HCT116 (cell line): ENCODE measurements at regions not wholly inside any gene's neighbourhood (a gene's known extent, or its start where the extent isn't known, plus 50 kb on each side); places are given as distances from the start of the nearest gene placed in this dataset.

ENCODE experiments used
- ATAC-seq: fragments of 200-7000 bp; cut with Tn5 transposase; 2 replicates; pipeline ENCODE4 v1.9.1; 2020; ENCODE audit warnings: mild to moderate bottlenecking, moderate library complexity
- BruUV-seq: library from RNA; stranded (reverse); fragments of 400-500 nt; replicated peaks from 2 replicates; lab custom pipeline; 2021; lab: Mats Ljungman, UMichigan
- CTCF ChIA-PET: fragments of 300-600 bp; sonication (Branson Sonifier 250); formaldehyde crosslinking; loops from one replicate; lab custom pipeline; 2021; ENCODE audit warnings: antibody characterized with exemption; lab: Charles Lee
- POLR2A ChIA-PET: fragments of 300-600, 350-600 bp; sonication (Branson Sonifier 250); formaldehyde crosslinking; loops from one replicate; lab custom pipeline; 2021; ENCODE audit warnings: antibody characterized with exemption; lab: Charles Lee
- RAD21 ChIA-PET, 2 experiments: fragments of 300-600 bp; sonication (Branson Sonifier 250); formaldehyde crosslinking; loops; one replicate each; lab custom pipeline; 2023; ENCODE audit warnings: low total read pairs in 2 of 2; ENCODE audit not compliant: uncharacterized antibody in 2 of 2, unreplicated experiment in 2 of 2, low non-redundant PET in 1 of 2; lab: Charles Lee
- DNase-seq: peaks from one replicate; pipeline ENCODE4 v3.0.0-alpha.2; 2010; ENCODE audit warnings: low read depth, low spot score
- H2AFZ ChIP-seq: fragments of 200-600 bp; shearing (Covaris generic), sonication (generic); 2 replicates; pipeline ENCODE4 v1.6.1; 2017; ENCODE audit warnings: low read depth, mixed run types, mixed read lengths, antibody characterized with exemption, low read length; ENCODE audit not compliant: poor library complexity, severe bottlenecking
- H3K27ac ChIP-seq: 2 replicates; pipeline ENCODE4 v1.5.1; 2012; ENCODE audit warnings: low read depth, low read length
- H3K27me3 ChIP-seq: fragments of 200-600 bp; sonication (generic); 2 replicates; pipeline ENCODE4 v1.6.1; 2016; ENCODE audit warnings: mixed run types, low read length, mixed read lengths; ENCODE audit not compliant: insufficient read depth
- H3K36me3 ChIP-seq, 2 experiments: fragments of 200-500 bp in 1 of 2; fragments of 200-600 bp in 1 of 2; sonication (Bioruptor generic) in 1 of 2; sonication (generic) in 1 of 2; 2 replicates each; pipeline versions ENCODE4 v1.5.1 to v1.6.1; 2014 to 2016; ENCODE audit warnings: low read length in 2 of 2, inconsistent platforms in 1 of 2, mixed read lengths in 1 of 2, mixed run types in 1 of 2; ENCODE audit not compliant: insufficient read depth in 2 of 2, control insufficient read depth in 1 of 2
- H3K4me1 ChIP-seq, 2 experiments: fragments of 200-600 bp in 1 of 2; sonication (generic) in 1 of 2; 2 replicates each; pipeline versions ENCODE4 v1.5.1 to v1.6.1; 2012 to 2017; ENCODE audit warnings: low read length in 2 of 2, inconsistent platforms in 1 of 2, mild to moderate bottlenecking in 1 of 2, mixed read lengths in 1 of 2, mixed run types in 1 of 2, moderate library complexity in 1 of 2; ENCODE audit not compliant: insufficient read depth in 2 of 2, control insufficient read depth in 1 of 2
- H3K4me2 ChIP-seq: fragments of 200-600 bp; sonication (generic); 2 replicates; pipeline ENCODE4 v1.6.1; 2017; ENCODE audit warnings: mixed run types, low read length, mixed read lengths
- H3K4me3 ChIP-seq, 2 experiments: fragments of 200-600 bp in 1 of 2; sonication (generic) in 1 of 2; replicated peaks in 1 of 2; 2 replicates each; pipeline ENCODE4 v1.5.1; 2011 to 2016; ENCODE audit warnings: low read length in 2 of 2, control low read depth in 1 of 2, low read depth in 1 of 2, mild to moderate bottlenecking in 1 of 2, mixed read lengths in 1 of 2, mixed run types in 1 of 2
- H3K79me2 ChIP-seq: fragments of 200-600 bp; sonication (generic); 2 replicates; pipeline ENCODE4 v1.6.1; 2017; ENCODE audit warnings: mild to moderate bottlenecking, mixed run types, low read length, moderate library complexity, mixed read lengths; ENCODE audit not compliant: insufficient read depth
- H3K9ac ChIP-seq: fragments of 200-600 bp; sonication (generic); 2 replicates; pipeline ENCODE4 v1.6.1; 2016; ENCODE audit warnings: low read length, mixed read lengths
- H3K9me2 ChIP-seq: fragments of 200-600 bp; sonication (generic), shearing (Covaris generic); 2 replicates; pipeline ENCODE4 v1.6.1; 2017; ENCODE audit warnings: mixed run types, mild to moderate bottlenecking, moderate library complexity; ENCODE audit not compliant: insufficient read depth
- H3K9me3 ChIP-seq, 2 experiments: fragments of 200-500 bp in 1 of 2; fragments of 200-600 bp in 1 of 2; sonication (Bioruptor generic) in 1 of 2; sonication (generic) in 1 of 2; 2 replicates each; pipeline ENCODE4 v1.6.1; 2014 to 2017; ENCODE audit warnings: low read length in 2 of 2, mixed read lengths in 2 of 2, inconsistent platforms in 1 of 2, low read depth in 1 of 2, mild to moderate bottlenecking in 1 of 2, mixed run types in 1 of 2, moderate library complexity in 1 of 2; ENCODE audit not compliant: control insufficient read depth in 1 of 2, insufficient read depth in 1 of 2
- H4K20me1 ChIP-seq: fragments of 200-600 bp; sonication (generic), shearing (Covaris generic); 2 replicates; pipeline ENCODE4 v1.6.1; 2017; ENCODE audit warnings: mixed run types, mild to moderate bottlenecking, moderate library complexity; ENCODE audit not compliant: insufficient read depth
- EZH2 ChIP-seq: fragments of 200-600 bp; sonication (generic); IDR thresholded peaks from 2 replicates; pipeline ENCODE4 v1.6.1; 2017; ENCODE audit warnings: antibody characterized with exemption, mixed run types
- SRF ChIP-seq: IDR thresholded peaks from 2 replicates; pipeline ENCODE4 v1.6.1; 2012; ENCODE audit warnings: low read depth
- ZNF274 ChIP-seq: fragments of 200-500 bp; sonication (Bioruptor generic); IDR thresholded peaks from 2 replicates; pipeline ENCODE4 v1.6.1; 2014; ENCODE audit warnings: mild to moderate bottlenecking, low read depth, low read length, inconsistent platforms
- intact Hi-C: fragments of 100-400 bp; cut with micrococcal nuclease; formaldehyde crosslinking; loops from 2 replicates; pipeline ENCODE4 v1.10.0; 2022
- TF ChIP-seq, protein P1 (sequence below): IDR thresholded peaks from 2 replicates; pipeline ENCODE4 v1.6.1; 2012

GRCh38 chr3:59558906-59559720, 509.3 kb upstream of the CFAP20DC start:
- Histone ChIP-seq H3K4me1 (peaks cover 0 to 4% of the 10 kb centered on the region in 2 experiments; a peak in 1 of 4 replicates), H3K27me3 (peaks cover 3% of the 10 kb centered on the region; the same call in 1 of the 2 replicates), H4K20me1 (no peaks in the 10 kb centered on the region), H3K79me2 (no peaks in the 10 kb centered on the region), H3K9me2 (no peaks in the 10 kb centered on the region), H3K27ac (no peak overlapping the region), H3K4me2 (no peak overlapping the region)
- ATAC-seq (no peak), DNase-seq (no peak)
- CTCF ChIA-PET, result interaction anchor here (1.0 kb wide), 1 partner anchor 16 kb away, joined by 4 read pairs; no protein-coding TSS in a partner anchor
- intact Hi-C loops, result loop anchor here (10.0 kb wide), 1 partner anchor 564 kb away; no protein-coding TSS in a partner anchor
- no TSS peak for BruUV-seq
- TF ChIP-seq SRF (no peak), ZNF274 (no peak)
- TF ChIP-seq, protein P1, sequence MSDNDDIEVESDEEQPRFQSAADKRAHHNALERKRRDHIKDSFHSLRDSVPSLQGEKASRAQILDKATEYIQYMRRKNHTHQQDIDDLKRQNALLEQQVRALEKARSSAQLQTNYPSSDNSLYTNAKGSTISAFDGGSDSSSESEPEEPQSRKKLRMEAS, result no peak
- TF ChIP-seq, all 23 proteins: peak for 0
- no peak overlapping the region for H2AFZ ChIP-seq
- ChIA-PET RAD21 (no interaction called here), POLR2A (no interaction called here)
- H3K4me3 ChIP-seq, result no peak overlapping the region
- no peaks in the 10 kb centered on the region for H3K36me3 ChIP-seq
- no peak overlapping the region for H3K9ac ChIP-seq
- no peaks in the 10 kb centered on the region for H3K9me3 ChIP-seq

- H3K4me1 ChIP-seq, result peaks cover 0 to 4% of the 10 kb centered on the region in 2 experiments; a peak in 1 of 4 replicates
- intact Hi-C loops, result loop anchor here (10.0 kb wide), 1 partner anchor 561 kb away; no protein-coding TSS in a partner anchor
- RAD21 ChIA-PET, result no interaction called here
- H3K79me2 ChIP-seq, result no peaks in the 10 kb centered on the region
- no peaks in the 10 kb centered on the region for H3K9me2 ChIP-seq
- no peak overlapping the region for H3K4me3 ChIP-seq
- H3K9me3 ChIP-seq, result no peaks in the 10 kb centered on the region
- H3K36me3 ChIP-seq, result no peaks in the 10 kb centered on the region
- CTCF ChIA-PET, result no interaction called here
- no peak for DNase-seq
- TF ChIP-seq EZH2, result no peak
- TF ChIP-seq, all 23 proteins: peak for 0
- ATAC-seq, result no peak
- Histone ChIP-seq H3K27ac (no peak overlapping the region), H3K27me3 (peaks cover 20% of the 10 kb centered on the region), H4K20me1 (no peaks in the 10 kb centered on the region), H3K4me2 (no peak overlapping the region), H2AFZ (no peak overlapping the region), H3K9ac (no peak overlapping the region)
- POLR2A ChIA-PET, result no interaction called here
- no TSS peak for BruUV-seq
These were observed 505.9 kb upstream of the CFAP20DC start for GRCh38 chr3:59555593-59556315.
